GM10248 (cell line): ENCODE measurements at regions not wholly inside any gene's neighbourhood (a gene's known extent, or its start where the extent isn't known, plus 50 kb on each side); places are given as distances from the start of the nearest gene placed in this dataset.

ENCODE experiments used
- CTCF ChIA-PET: fragments of 300-600 bp; sonication (Branson Sonifier 250); formaldehyde crosslinking; extraction: SDS; loops from one replicate; lab custom pipeline; 2021; ENCODE audit warnings: antibody characterized with exemption; lab: Yijun Ruan, JAX
- POLR2A ChIA-PET: fragments of 350-650 bp; sonication (Branson Sonifier 250); formaldehyde crosslinking; extraction: SDS; loops from one replicate; lab custom pipeline; 2020; ENCODE audit warnings: antibody characterized with exemption; lab: Yijun Ruan, JAX
- DNase-seq: peaks from one replicate; pipeline ENCODE4 v3.0.0; 2012; ENCODE audit errors: extremely low spot score
- CTCF ChIP-seq: IDR thresholded peaks from 2 replicates; pipeline ENCODE4 v1.5.1; 2012; ENCODE audit warnings: mild to moderate bottlenecking, low read depth; ENCODE audit errors: extremely low read depth, missing control alignments, control extremely low read depth

GRCh38 chr4:59180969-59181368 lies 2019.2 kb upstream of the ADGRL3 start:
- CTCF ChIA-PET, result no interaction called here
- POLR2A ChIA-PET, result no interaction called here
- no peak for DNase-seq
- TF ChIP-seq CTCF, result no peak

GRCh38 chr4:59195839-59196238 lies 2004.3 kb upstream of the ADGRL3 start:
- ChIA-PET CTCF (no interaction called here), POLR2A (no interaction called here)
- DNase-seq, result no peak
- TF ChIP-seq CTCF, result no peak

GRCh38 chr4:59200992-59201391 lies 1999.1 kb upstream of the ADGRL3 start:
- ChIA-PET POLR2A (no interaction called here), CTCF (no interaction called here)
- no peak for DNase-seq
- TF ChIP-seq CTCF, result no peak

- ChIA-PET CTCF (interaction anchor here (1.2 kb wide), 1 partner anchor 13 kb away, joined by 3 read pairs; no protein-coding TSS in a partner anchor), POLR2A (no interaction called here)
- TF ChIP-seq CTCF, result no peak
- no peak for DNase-seq
Observed at GRCh38 chr4:59217910-59218631, 1982.1 kb upstream of the ADGRL3 start.

GRCh38 chr4:59222221-59222620 lies 1977.9 kb upstream of the ADGRL3 start:
- ChIA-PET POLR2A (no interaction called here), CTCF (interaction anchor here (1.1 kb wide), 1 partner anchor 24 kb away, joined by 3 read pairs; no protein-coding TSS in a partner anchor)
- no peak for DNase-seq
- TF ChIP-seq CTCF, result no peak

GRCh38 chr4:59223292-59223941 lies 1976.7 kb upstream of the ADGRL3 start:
- DNase-seq, result no peak
- ChIA-PET CTCF (interaction anchor here (1.1 kb wide), 1 partner anchor 23 kb away, joined by 3 read pairs; no protein-coding TSS in a partner anchor), POLR2A (no interaction called here)
- TF ChIP-seq CTCF, result no peak
